Kidney epithelial cell (primary cell): ENCODE measurements at regions not wholly inside any gene's neighbourhood (a gene's known extent, or its start where the extent isn't known, plus 50 kb on each side); places are given as distances from the start of the nearest gene placed in this dataset.
"Not testable (repeated sequence)": the region's sequence is repeated elsewhere in the genome, so short reads cannot be mapped to it uniquely, and the experiment has no call there.

ENCODE experiments used
- DNase-seq: peaks from one replicate; pipeline ENCODE4 v3.0.0-alpha.2; 2010; ENCODE audit warnings: low read depth
- H3K27me3 ChIP-seq: 2 replicates; pipeline ENCODE4 v1.6.0; 2011; ENCODE audit warnings: low read length; ENCODE audit not compliant: control insufficient read depth, insufficient read depth
- H3K36me3 ChIP-seq: 2 replicates; pipeline ENCODE4 v1.5.1; 2011; ENCODE audit warnings: low read length; ENCODE audit not compliant: control insufficient read depth, insufficient read depth
- H3K4me3 ChIP-seq: 2 replicates; pipeline ENCODE4 v1.5.1; 2011; ENCODE audit warnings: low read depth, mild to moderate bottlenecking, control low read depth, low read length
- CTCF ChIP-seq: IDR thresholded peaks from 2 replicates; pipeline ENCODE4 v1.5.1; 2011; ENCODE audit warnings: mild to moderate bottlenecking, moderate library complexity, low read length, control low read depth, inconsistent platforms; ENCODE audit not compliant: insufficient read depth, poor library complexity, severe bottlenecking

- TF ChIP-seq CTCF: no peak
- no peak for DNase-seq
- Histone ChIP-seq H3K4me3 (no peak overlapping the region), H3K27me3 (no peaks in the 10 kb centered on the region), H3K36me3 (no peaks in the 10 kb centered on the region)
Observed at GRCh38 chr7:39851466-39852045, 98.5 kb upstream of the CDK13 start.

GRCh38 chr7:39854616-39855324, 95.3 kb upstream of the CDK13 start:
- not testable (repeated sequence) for H3K27me3 ChIP-seq, H3K36me3 ChIP-seq, DNase-seq
- H3K4me3 ChIP-seq: peak overlapping the region; percentile 22

GRCh38 chr7:39855325-39855674, 94.8 kb upstream of the CDK13 start:
- no peak overlapping the region for H3K4me3 ChIP-seq
- no peak for DNase-seq
- H3K36me3 ChIP-seq: no peaks in the 10 kb centered on the region
- no peak for TF ChIP-seq CTCF
- H3K27me3 ChIP-seq: no peaks in the 10 kb centered on the region

- H3K27me3 ChIP-seq, H3K4me3 ChIP-seq, H3K36me3 ChIP-seq, DNase-seq: not testable (repeated sequence)
- peak; percentile 14 for TF ChIP-seq CTCF
Observed at GRCh38 chr7:39863675-39864322, 86.3 kb upstream of the CDK13 start.

GRCh38 chr7:39869888-39870522, 80.1 kb upstream of the CDK13 start:
- not testable (repeated sequence) for H3K27me3 ChIP-seq, DNase-seq, H3K4me3 ChIP-seq, H3K36me3 ChIP-seq

GRCh38 chr7:39871610-39872009, 78.4 kb upstream of the CDK13 start:
- H3K27me3 ChIP-seq, DNase-seq, H3K4me3 ChIP-seq, H3K36me3 ChIP-seq: not testable (repeated sequence)

- H3K27me3 ChIP-seq: no peaks in the 10 kb centered on the region
- no peak for TF ChIP-seq CTCF
- DNase-seq: no peak
- no peaks in the 10 kb centered on the region for H3K36me3 ChIP-seq
- H3K4me3 ChIP-seq: no peak overlapping the region
Observed at GRCh38 chr7:39880556-39880955, 69.5 kb upstream of the CDK13 start.
